ENCODE measurements at regions not wholly inside any gene's neighbourhood (a gene's known extent, or its start where the extent isn't known, plus 50 kb on each side); places are given as distances from the start of the nearest gene placed in this dataset.

- TF ChIP-seq CTCF (IDR thresholded peaks at IDR 0.05): no peak
- TF ChIP-seq POLR2A (IDR thresholded peaks at IDR 0.05): no peak
Observed at GRCh38 chr16:55047331-55047730, 116.7 kb downstream of the IRX5 start.

Measured in Peyer's patch (tissue), 4 donors.